ENCODE measurements at regions not wholly inside any gene's neighbourhood (a gene's known extent, or its start where the extent isn't known, plus 50 kb on each side); places are given as distances from the start of the nearest gene placed in this dataset.
A peak's percentile ranks its signal among the peaks of the same experiment; 100 is the strongest.

- H3K27ac ChIP-seq (ENCODE audit: insufficient read length, low read depth, low read length) = no peak overlapping the region
- H3T11ph ChIP-seq (ENCODE audit: low read length) = no peak overlapping the region
- H3K4ac ChIP-seq (ENCODE audit: low read depth, low read length) = no peak overlapping the region
- no peaks in the 10 kb centered on the region for H3K27me3 ChIP-seq (ENCODE audit: insufficient read depth, low read length)
- no peak overlapping the region for H2AFZ ChIP-seq (ENCODE audit: low read length)
- no peak overlapping the region for H2BK12ac ChIP-seq (ENCODE audit: insufficient read length, low read depth, low read length)
- H3K36me3 Mint-ChIP-seq (ENCODE audit: insufficient read depth in 1 of 3, low read depth in 3 of 3) = no peaks in the 10 kb centered on the region
- no peak overlapping the region for H2BK120ac ChIP-seq (ENCODE audit: low read depth, low read length, poor library complexity, severe bottlenecking)
- no peaks in the 10 kb centered on the region for H3K27me3 Mint-ChIP-seq (ENCODE audit: low read depth)
- H3K79me2 ChIP-seq (ENCODE audit: insufficient read depth, low read length) = no peaks in the 10 kb centered on the region
- H3K27ac Mint-ChIP-seq = no peak overlapping the region; a peak in 1 of 7 replicates
- H2BK20ac ChIP-seq (ENCODE audit: low read depth, low read length, poor library complexity, severe bottlenecking) = no peak overlapping the region
- H4K5ac ChIP-seq (ENCODE audit: insufficient read length, low read depth, low read length) = no peak overlapping the region
- no peak overlapping the region for H3K9ac ChIP-seq (ENCODE audit: extremely low read depth, insufficient read length, low read length)
- H4K20me1 ChIP-seq (ENCODE audit: control insufficient read depth, insufficient read depth, insufficient read length) = no peaks in the 10 kb centered on the region
- no peak overlapping the region for H2BK15ac ChIP-seq (ENCODE audit: low read depth, low read length)
- no peaks in the 10 kb centered on the region for H3K79me1 ChIP-seq (ENCODE audit: insufficient read depth, low read depth, low read length, poor library complexity, severe bottlenecking)
- TF ChIP-seq CTCF (conservative IDR thresholded peaks at IDR 0.05) = no peak
- no peaks in the 10 kb centered on the region; a peak in 2 of 5 replicates for H3K9me3 Mint-ChIP-seq
- no peak overlapping the region; the same call in 1 of the 2 replicates for H3K14ac ChIP-seq (ENCODE audit: insufficient read depth, low read length)
- no peak overlapping the region for H3K4me3 Mint-ChIP-seq
- no peak overlapping the region for H3K56ac ChIP-seq (ENCODE audit: insufficient read length, low read depth, low read length)
- no peaks in the 10 kb centered on the region for H3K4me1 ChIP-seq (ENCODE audit: insufficient read depth, low read length)
- WGBS (ENCODE audit: extremely low coverage, insufficient read length, low lambda C conversion rate) = no CpG with 5 or more reads among the region's 27 CpGs
- H3K23ac ChIP-seq (ENCODE audit: insufficient read length, low read depth, low read length) = no peak overlapping the region
- DNase-seq = peak; percentile 28
- H2AK5ac ChIP-seq (ENCODE audit: insufficient read length, low read length) = no peak overlapping the region
- no peaks in the 10 kb centered on the region for H3K4me1 Mint-ChIP-seq
- H3K9me3 ChIP-seq (ENCODE audit: control insufficient read depth, low read depth, low read length) = no peaks in the 10 kb centered on the region
- H4K91ac ChIP-seq (ENCODE audit: insufficient read length, low read depth, low read length) = no peak overlapping the region
- H3K4me2 ChIP-seq (ENCODE audit: insufficient read depth, insufficient read length, low read length) = no peak overlapping the region
- H4K8ac ChIP-seq (replicated peaks; ENCODE audit: insufficient read length, low read depth, low read length) = no peak overlapping the region
- no peak overlapping the region for H2BK5ac ChIP-seq (ENCODE audit: insufficient read length, low read length)
- no peaks in the 10 kb centered on the region for H3K23me2 ChIP-seq (ENCODE audit: insufficient read length, low read depth, low read length, poor library complexity, severe bottlenecking)
- H3K18ac ChIP-seq (ENCODE audit: insufficient read length, low read depth, low read length) = no peak overlapping the region
These were observed 345.5 kb upstream of the MGAT4C start for GRCh38 chr12:86601550-86602308.
